Naive B cell (primary cell): ENCODE measurements at regions not wholly inside any gene's neighbourhood (a gene's known extent, or its start where the extent isn't known, plus 50 kb on each side); places are given as distances from the start of the nearest gene placed in this dataset.

Experiments used
- ATAC-seq, 2 donors: fragments of 150-1000 bp; cut with Tn5 transposase; 2 replicates each; pipeline ENCODE4 v1.10.0; 2021; ENCODE audit warnings: low read depth in 2 of 2, mild to moderate bottlenecking in 2 of 2, moderate library complexity in 2 of 2
- DNase-seq: peaks from one replicate; pipeline ENCODE4 v3.0.0; 2022
- H3K27ac Mint-ChIP-seq, 6 donors: one replicate each; pipeline ENCODE4 v1.8.0; 2020 to 2022; ENCODE audit warnings: mild to moderate bottlenecking in 6 of 6, mixed read lengths in 6 of 6, moderate library complexity in 5 of 6, inconsistent platforms in 2 of 6
- H3K27me3 Mint-ChIP-seq, 3 donors: one replicate each; pipeline ENCODE4 v1.8.0; 2021 to 2022; ENCODE audit warnings: mixed read lengths in 3 of 3, mild to moderate bottlenecking in 1 of 3
- H3K36me3 Mint-ChIP-seq, 2 donors: one replicate each; pipeline ENCODE4 v1.8.0; 2020 to 2022; ENCODE audit warnings: mixed read lengths in 2 of 2, inconsistent platforms in 1 of 2, mild to moderate bottlenecking in 1 of 2
- H3K4me1 Mint-ChIP-seq, 3 donors: one replicate each; pipeline ENCODE4 v1.8.0; 2020 to 2022; ENCODE audit warnings: mixed read lengths in 3 of 3, inconsistent platforms in 1 of 3, mild to moderate bottlenecking in 1 of 3, moderate library complexity in 1 of 3
- H3K4me3 Mint-ChIP-seq, 8 donors: one replicate each; pipeline ENCODE4 v1.8.0; 2020 to 2022; ENCODE audit warnings: mild to moderate bottlenecking in 8 of 8, mixed read lengths in 8 of 8, moderate library complexity in 8 of 8, inconsistent platforms in 2 of 8
- H3K9me3 Mint-ChIP-seq, 7 donors: one replicate each; pipeline ENCODE4 v1.8.0; 2020 to 2022; ENCODE audit warnings: mixed read lengths in 7 of 7, mild to moderate bottlenecking in 5 of 7, inconsistent platforms in 2 of 7, moderate library complexity in 1 of 7

DNA sequence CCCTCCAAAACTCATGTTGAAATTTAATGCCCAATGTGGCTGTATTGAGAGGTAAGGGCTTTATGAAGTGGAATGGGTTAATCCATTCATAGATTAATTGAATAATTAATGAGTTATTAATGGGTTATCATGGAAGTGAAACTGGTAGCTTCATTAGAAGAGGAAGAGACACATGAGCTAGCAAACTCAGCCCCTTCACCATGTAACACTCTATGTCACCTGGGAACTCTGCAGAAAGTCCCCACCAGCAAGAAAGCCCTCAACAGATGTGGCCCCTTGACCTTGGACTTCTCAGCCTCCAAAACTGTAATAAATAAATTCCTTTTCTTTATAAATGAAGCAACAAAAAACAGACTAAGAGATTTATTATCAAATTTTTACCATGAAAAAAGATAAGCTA is 223.5 kb downstream of the KLF12 start:
- DNase-seq = no peak
- no peak overlapping the region for H3K27ac Mint-ChIP-seq
- no peaks in the 10 kb centered on the region for H3K27me3 Mint-ChIP-seq
- H3K36me3 Mint-ChIP-seq = no peaks in the 10 kb centered on the region
- no peak overlapping the region for H3K4me3 Mint-ChIP-seq
- H3K9me3 Mint-ChIP-seq = no peaks in the 10 kb centered on the region
- peak; percentile 51 to 59 for ATAC-seq
- H3K4me1 Mint-ChIP-seq = peaks cover 27 to 37% (median 28%) of the 10 kb centered on the region in 3 donors

DNA sequence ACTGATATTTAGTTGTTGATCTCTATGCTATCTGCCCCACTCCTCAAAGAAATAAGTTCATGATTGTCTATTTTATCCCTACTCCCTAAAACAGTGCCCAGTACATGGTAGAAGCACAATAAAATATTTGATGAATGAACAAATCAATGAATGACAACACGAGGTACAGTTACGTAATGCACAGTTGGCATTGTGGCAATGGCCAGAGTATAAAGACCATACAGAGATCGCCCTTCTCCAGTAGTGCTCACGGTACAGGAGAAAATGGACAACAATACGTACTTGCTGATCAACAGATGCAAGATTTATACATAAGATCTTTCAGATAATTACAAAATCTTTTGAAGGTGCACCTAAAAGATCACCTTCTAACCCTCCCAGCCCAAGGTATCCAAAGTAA is 225.4 kb downstream of the KLF12 start:
- no peak overlapping the region for H3K4me3 Mint-ChIP-seq
- peaks cover 11 to 19% (median 15%) of the 10 kb centered on the region in 3 donors for H3K4me1 Mint-ChIP-seq
- H3K27me3 Mint-ChIP-seq = no peaks in the 10 kb centered on the region
- no peak for DNase-seq
- H3K9me3 Mint-ChIP-seq = no peaks in the 10 kb centered on the region
- H3K27ac Mint-ChIP-seq = peak overlapping the region in 1 of 6 donors; percentile 35
- no peak for ATAC-seq
- no peaks in the 10 kb centered on the region for H3K36me3 Mint-ChIP-seq

DNA sequence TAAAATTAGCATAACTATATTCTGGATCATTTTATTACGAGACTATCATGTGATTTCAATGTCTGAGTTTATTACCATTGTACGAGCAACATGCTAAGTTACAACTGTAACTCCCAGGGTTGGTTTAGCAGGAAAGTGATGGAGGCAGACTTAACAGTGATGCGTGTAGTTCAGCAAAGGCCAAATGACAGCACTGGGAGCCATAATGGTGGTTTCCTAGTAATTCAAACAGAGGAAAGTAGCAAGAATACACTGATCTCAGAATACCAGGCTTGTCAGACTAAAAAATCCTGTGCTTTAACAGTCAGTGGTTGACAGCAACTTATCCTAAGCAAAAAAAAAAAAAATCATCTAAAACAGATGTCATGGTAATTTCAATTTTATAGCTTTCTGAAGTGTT is 229.6 kb downstream of the KLF12 start:
- ATAC-seq = no peak

DNA sequence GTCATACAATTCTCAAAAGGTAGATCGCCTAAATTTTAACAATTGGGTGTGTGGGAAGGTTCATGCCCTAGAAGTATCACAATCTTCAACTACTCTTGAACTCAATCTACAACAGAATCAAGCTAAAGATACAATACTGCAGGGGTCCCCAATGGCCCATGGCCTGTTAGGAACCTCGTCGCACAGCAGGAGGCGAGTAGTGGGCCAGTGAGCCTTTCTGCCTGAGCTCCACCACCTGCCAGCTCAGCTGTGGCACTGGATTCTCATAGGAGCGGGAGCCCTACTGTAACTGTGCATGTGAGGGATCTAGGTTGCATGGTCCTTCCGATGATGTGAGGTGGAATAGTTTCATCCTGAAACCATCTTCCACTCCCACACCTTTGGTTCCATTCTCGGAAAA is 230.6 kb downstream of the KLF12 start:
- Mint-ChIP-seq H3K9me3 (no peaks in the 10 kb centered on the region), H3K4me3 (no peak overlapping the region), H3K4me1 (peaks cover 10 to 46% (median 31%) of the 10 kb centered on the region in 3 donors), H3K36me3 (no peaks in the 10 kb centered on the region), H3K27ac (no peak overlapping the region), H3K27me3 (no peaks in the 10 kb centered on the region)
- DNase-seq (no peak), ATAC-seq (no peak)

More for the DNA sequence above, 229.6 kb downstream of the KLF12 start:
- Mint-ChIP-seq H3K27ac (no peak overlapping the region), H3K4me1 (peaks cover 0 to 36% (median 20%) of the 10 kb centered on the region in 3 donors), H3K9me3 (no peaks in the 10 kb centered on the region), H3K4me3 (no peak overlapping the region), H3K36me3 (no peaks in the 10 kb centered on the region), H3K27me3 (no peaks in the 10 kb centered on the region)
- no peak for DNase-seq

DNA sequence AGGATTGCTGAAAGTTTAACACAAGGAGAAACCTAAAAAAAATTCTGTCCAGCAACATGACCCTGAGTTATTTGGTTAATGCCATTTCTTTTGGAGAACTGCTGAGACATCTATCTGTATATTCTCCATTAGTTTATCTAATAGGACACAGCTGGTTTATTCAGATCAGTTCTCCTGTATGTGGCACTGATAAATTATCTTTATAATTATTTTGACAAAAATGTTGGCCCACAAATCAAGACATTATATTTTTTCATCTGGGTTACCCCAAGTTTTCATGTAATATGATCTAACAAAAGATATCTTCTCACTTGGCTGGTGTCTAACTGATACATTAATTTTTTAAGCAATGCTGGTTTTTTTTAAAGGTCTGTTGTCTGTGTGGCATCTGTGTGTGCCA is 231.4 kb downstream of the KLF12 start:
- peak overlapping the region in 1 of 6 donors; percentile 16 for H3K27ac Mint-ChIP-seq
- peaks cover 17 to 53% (median 38%) of the 10 kb centered on the region in 3 donors for H3K4me1 Mint-ChIP-seq
- H3K4me3 Mint-ChIP-seq = peak overlapping the region in 2 of 8 donors; percentile 17 to 40
- H3K27me3 Mint-ChIP-seq = no peaks in the 10 kb centered on the region
- DNase-seq (no peak), ATAC-seq (no peak)
- no peaks in the 10 kb centered on the region for H3K9me3 Mint-ChIP-seq
- H3K36me3 Mint-ChIP-seq = no peaks in the 10 kb centered on the region

DNA sequence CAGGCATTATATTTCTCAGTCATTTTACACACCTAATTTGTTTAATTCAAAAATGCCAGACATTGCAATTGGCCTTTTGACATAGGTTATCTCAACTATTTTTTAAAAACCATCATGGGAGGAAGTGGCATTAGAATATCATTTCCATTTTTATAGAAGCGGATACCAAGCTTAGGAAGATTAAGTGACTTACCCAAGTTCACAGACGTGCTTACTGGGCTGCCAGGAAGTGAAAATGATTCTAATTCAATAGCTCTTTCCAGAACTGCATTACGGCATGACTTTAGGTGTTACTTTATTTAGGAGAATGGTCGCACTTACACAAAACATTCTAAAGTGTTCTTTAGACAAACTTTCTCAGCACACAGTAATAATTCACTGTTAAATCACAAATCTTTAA is 231.9 kb downstream of the KLF12 start:
- DNase-seq (no peak), ATAC-seq (peak in 1 of 2 donors; percentile 36)
- no peaks in the 10 kb centered on the region for H3K27me3 Mint-ChIP-seq
- H3K9me3 Mint-ChIP-seq = no peaks in the 10 kb centered on the region
- H3K36me3 Mint-ChIP-seq = no peaks in the 10 kb centered on the region
- H3K27ac Mint-ChIP-seq = peak overlapping the region in 1 of 6 donors; percentile 35
- no peak overlapping the region for H3K4me3 Mint-ChIP-seq
- H3K4me1 Mint-ChIP-seq = peaks cover 23 to 59% (median 38%) of the 10 kb centered on the region in 3 donors

DNA sequence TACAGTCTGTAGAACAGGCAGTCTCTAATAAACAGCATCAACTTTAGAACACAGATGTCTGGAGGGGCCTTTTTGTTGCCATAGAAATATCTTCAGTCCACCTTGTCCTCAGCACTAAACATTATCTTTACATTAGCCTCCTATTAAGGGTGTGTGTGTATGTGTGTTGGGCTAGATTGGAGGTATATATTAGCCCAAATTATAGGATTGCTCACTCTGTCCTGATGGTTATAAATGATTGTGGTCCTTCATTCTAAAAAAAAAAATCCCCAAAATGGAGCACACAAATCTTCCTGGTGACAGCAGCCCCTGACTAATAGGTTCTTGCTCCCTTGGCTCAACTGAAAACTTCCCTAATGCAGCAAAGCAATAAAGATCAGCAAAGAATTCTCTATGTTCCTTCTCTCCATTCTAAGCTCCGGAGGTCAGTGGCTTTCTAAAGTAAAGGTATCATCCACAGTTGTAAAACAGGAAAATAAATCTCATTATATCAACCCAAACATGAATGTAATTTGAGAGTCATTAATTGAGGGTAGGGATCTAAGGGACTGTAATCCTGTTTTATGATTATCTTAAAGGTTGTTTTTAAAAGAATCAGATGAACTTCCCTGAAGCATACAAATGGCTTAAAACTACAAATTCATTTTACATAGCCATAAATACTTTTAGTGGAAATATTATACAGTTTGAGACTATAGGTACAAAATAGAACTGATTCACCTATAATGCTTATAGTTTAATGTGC is 232.7 kb downstream of the KLF12 start:
- Mint-ChIP-seq H3K4me3 (no peak overlapping the region), H3K36me3 (no peaks in the 10 kb centered on the region), H3K27me3 (no peaks in the 10 kb centered on the region), H3K9me3 (no peaks in the 10 kb centered on the region), H3K27ac (peak overlapping the region in 1 of 6 donors; percentile 25), H3K4me1 (peaks cover 23 to 60% (median 38%) of the 10 kb centered on the region in 3 donors)
- DNase-seq (no peak), ATAC-seq (no peak)

DNA sequence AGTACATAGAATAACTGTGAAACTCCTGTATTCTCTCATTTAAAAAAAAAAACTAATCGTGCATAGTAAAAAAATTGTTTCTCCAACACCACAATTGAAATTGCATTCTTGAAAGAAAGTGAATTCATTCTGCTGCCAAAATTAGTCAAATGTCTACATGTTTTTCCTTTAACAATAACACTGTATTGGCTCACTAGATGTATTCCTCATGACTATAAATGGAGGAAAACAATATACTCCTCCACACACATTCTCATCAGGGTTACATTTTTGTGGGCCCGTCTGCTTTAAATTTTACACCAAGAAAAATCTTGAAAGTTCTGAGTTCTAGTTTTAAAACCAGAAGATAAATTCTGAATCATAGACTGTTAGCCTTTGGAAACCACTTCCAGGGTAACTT is 233.6 kb downstream of the KLF12 start:
- peaks cover 23 to 60% (median 38%) of the 10 kb centered on the region in 3 donors for H3K4me1 Mint-ChIP-seq
- H3K27ac Mint-ChIP-seq = no peak overlapping the region
- no peaks in the 10 kb centered on the region for H3K36me3 Mint-ChIP-seq
- no peak for DNase-seq
- H3K9me3 Mint-ChIP-seq = no peaks in the 10 kb centered on the region
- H3K27me3 Mint-ChIP-seq = no peaks in the 10 kb centered on the region
- no peak overlapping the region for H3K4me3 Mint-ChIP-seq
- no peak for ATAC-seq

DNA sequence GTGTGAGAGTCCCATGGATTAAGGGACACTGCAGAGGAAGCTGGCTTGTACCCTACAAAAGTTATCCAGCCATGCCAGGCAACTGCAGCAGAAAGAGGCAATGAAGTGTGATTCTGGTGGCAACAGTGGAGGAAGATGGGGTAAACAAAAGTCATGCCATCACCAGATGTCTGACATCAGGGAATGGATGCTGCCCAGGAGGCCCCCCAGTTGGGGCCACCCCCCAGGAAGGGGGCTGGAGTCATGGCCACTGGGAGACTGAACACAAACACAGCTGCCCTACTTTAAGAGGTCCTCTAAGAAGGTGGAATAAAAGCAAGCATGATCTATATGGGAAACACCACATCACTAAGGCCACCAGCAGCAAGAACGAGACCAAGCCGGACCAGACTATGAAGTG is 235.3 kb downstream of the KLF12 start:
- H3K4me3 Mint-ChIP-seq = peak overlapping the region in 1 of 8 donors; percentile 32

DNA sequence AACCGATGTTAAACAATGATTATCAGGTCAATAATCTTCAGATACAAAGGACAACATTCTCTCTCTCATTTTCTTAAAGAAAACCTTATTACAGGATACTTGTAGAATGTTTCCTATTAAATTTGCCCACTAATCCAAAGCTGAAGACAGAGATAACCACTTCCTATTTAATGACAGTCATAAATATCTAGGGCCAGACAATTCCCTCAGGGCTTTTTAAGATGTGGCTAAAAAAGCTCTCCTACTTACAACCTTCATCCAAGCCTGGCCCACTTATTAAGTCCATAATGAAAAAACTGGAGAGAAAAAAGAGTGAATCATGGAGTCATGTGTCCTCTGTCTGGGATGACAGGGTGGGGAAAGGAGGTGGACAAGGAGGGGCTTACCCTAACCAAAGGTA is 235.9 kb downstream of the KLF12 start:
- Mint-ChIP-seq H3K4me1 (peaks cover 27 to 53% (median 30%) of the 10 kb centered on the region in 3 donors), H3K4me3 (no peak overlapping the region), H3K36me3 (peaks cover 0 to 9% of the 10 kb centered on the region in 2 donors), H3K9me3 (no peaks in the 10 kb centered on the region), H3K27me3 (no peaks in the 10 kb centered on the region), H3K27ac (peak overlapping the region in 4 of 6 donors; percentile 1 to 55 (median 22))
- DNase-seq (no peak), ATAC-seq (no peak)

More for the DNA sequence above, 235.3 kb downstream of the KLF12 start:
- Mint-ChIP-seq H3K36me3 (peaks cover 0 to 4% of the 10 kb centered on the region in 2 donors), H3K9me3 (no peaks in the 10 kb centered on the region), H3K27ac (peak overlapping the region in 2 of 6 donors; percentile 18 to 55), H3K27me3 (no peaks in the 10 kb centered on the region), H3K4me1 (peaks cover 23 to 59% (median 36%) of the 10 kb centered on the region in 3 donors)
- ATAC-seq (no peak), DNase-seq (no peak)

DNA sequence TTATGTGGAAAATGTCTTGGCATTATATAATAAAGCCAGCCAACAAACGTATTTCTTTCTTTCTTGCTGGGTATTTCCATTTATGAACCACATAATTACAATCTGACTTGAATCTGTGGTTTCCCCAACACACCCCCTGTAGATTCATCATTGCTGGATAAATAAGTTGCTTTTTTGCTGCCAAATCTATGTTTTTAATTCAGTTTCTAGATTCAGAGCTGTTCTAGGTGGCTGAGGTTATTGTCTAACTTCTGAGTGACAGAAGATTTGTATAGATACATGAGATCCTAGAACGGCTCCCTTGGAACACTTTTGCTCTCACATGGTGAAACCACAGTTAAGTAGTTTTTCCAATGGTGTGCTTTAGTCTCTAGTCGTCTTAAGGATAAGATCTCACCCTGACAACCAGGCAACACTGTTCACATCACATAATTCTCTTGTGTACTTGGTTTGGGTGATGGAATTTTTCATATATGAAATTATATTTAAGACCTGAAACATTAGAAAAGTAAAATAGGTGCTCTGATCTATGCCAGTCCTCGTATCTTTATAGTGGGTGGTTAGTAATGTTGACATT is 239.1 kb downstream of the KLF12 start:
- ATAC-seq (no peak), DNase-seq (no peak)
- Mint-ChIP-seq H3K4me3 (peak overlapping the region in 1 of 8 donors; percentile 51), H3K36me3 (peaks cover 0 to 9% of the 10 kb centered on the region in 2 donors), H3K27ac (peak overlapping the region in 1 of 6 donors; percentile 9), H3K9me3 (no peaks in the 10 kb centered on the region), H3K27me3 (no peaks in the 10 kb centered on the region), H3K4me1 (peaks cover 18 to 28% (median 27%) of the 10 kb centered on the region in 3 donors)

DNA sequence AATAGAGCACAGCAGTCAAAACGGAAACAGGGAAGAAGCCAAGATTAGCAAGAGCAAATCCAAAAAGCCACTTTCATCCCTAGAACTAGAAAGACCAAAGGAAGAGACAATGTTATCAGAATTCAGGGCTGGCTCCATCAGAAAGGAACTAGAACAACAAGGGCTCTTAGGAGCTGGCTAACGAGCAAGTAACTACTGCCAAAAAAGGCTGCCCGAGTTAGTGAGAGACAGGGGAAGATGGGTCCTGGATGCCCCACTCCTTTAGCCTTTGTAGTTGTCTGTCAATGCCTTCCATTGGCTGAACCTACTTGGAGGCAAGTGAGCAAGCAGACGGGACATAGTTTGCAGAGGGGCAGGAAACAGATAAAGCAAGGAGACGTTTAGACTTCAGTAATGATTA is 240.4 kb downstream of the KLF12 start:
- no peaks in the 10 kb centered on the region for H3K27me3 Mint-ChIP-seq
- peaks cover 10 to 20% (median 16%) of the 10 kb centered on the region in 3 donors for H3K4me1 Mint-ChIP-seq
- peaks cover 0 to 9% of the 10 kb centered on the region in 2 donors for H3K36me3 Mint-ChIP-seq
- no peak overlapping the region for H3K4me3 Mint-ChIP-seq
- H3K9me3 Mint-ChIP-seq = no peaks in the 10 kb centered on the region
- ATAC-seq = no peak
- no peak overlapping the region for H3K27ac Mint-ChIP-seq
- no peak for DNase-seq

DNA sequence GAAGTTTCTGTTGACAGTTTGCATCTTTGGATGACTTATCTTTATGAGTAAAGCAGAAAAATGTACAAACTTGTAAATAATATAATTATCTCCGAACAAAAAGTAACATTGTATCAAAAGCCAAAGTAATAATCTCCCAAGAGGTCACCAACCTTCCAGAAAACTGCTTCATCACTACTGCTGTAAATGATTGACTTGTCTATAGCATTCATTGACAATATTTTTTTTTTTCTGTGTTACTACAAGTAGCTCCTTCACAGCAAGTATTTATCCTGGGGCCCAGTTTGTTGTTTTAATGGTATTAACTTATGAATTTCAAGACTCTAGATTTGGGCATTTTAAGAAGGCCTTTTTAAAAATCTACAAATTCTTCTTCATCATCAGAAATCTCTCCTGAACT is 242.4 kb downstream of the KLF12 start:
- Mint-ChIP-seq H3K4me1 (peaks cover 0 to 4% (median 0%) of the 10 kb centered on the region in 3 donors), H3K9me3 (no peaks in the 10 kb centered on the region), H3K27ac (peak overlapping the region in 1 of 6 donors; percentile 39), H3K36me3 (peaks cover 0 to 13% of the 10 kb centered on the region in 2 donors), H3K4me3 (no peak overlapping the region), H3K27me3 (no peaks in the 10 kb centered on the region)
- no peak for DNase-seq
- no peak for ATAC-seq

DNA sequence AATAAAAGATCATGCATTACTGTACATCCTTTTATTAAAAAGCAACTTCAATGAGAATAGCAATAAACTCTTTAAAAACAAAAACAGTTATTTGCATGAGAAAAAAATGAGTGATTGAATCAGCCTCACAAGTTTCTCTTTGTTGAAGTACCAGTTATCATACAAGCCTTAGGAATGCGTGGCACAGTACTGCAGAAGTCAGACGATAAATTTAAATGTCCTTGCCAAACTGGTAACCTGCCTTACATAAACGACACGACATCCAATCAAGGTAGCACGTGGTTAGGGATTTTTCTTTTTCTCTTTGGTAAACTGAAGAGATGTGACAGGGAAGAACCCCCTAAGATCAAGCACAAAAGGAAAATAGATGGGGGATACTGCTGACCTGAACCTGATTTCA is 251.0 kb downstream of the KLF12 start:
- DNase-seq = no peak
- ATAC-seq = no peak
- no peak overlapping the region for H3K27ac Mint-ChIP-seq
- H3K36me3 Mint-ChIP-seq = peaks cover 26 to 28% of the 10 kb centered on the region in 2 donors
- H3K27me3 Mint-ChIP-seq = no peaks in the 10 kb centered on the region
- H3K9me3 Mint-ChIP-seq = peaks cover 0 to 4% (median under 1%) of the 10 kb centered on the region in 7 donors
- no peak overlapping the region for H3K4me3 Mint-ChIP-seq
- peaks cover 18 to 37% (median 27%) of the 10 kb centered on the region in 3 donors for H3K4me1 Mint-ChIP-seq
